ENCODE measurements at regions not wholly inside any gene's neighbourhood (a gene's known extent, or its start where the extent isn't known, plus 50 kb on each side); places are given as distances from the start of the nearest gene placed in this dataset.
"Not testable (repeated sequence)": the region's sequence is repeated elsewhere in the genome, so short reads cannot be mapped to it uniquely, and the experiment has no call there.

- intact Hi-C loops (cut with DNase I), result no loop called here
Observed at GRCh38 chr6:154623391-154623790, 109.8 kb upstream of the SCAF8 start.

GRCh38 chr6:154624038-154624599 lies 109.1 kb upstream of the SCAF8 start:
- intact Hi-C loops (cut with DNase I), result no loop called here
- no peak for DNase-seq

More at GRCh38 chr6:154623391-154623790, 109.8 kb upstream of the SCAF8 start:
- DNase-seq, result no peak

- DNase-seq; intact Hi-C loops (cut with DNase I): not testable (repeated sequence)
Observed at GRCh38 chr6:154624727-154625126, 108.5 kb upstream of the SCAF8 start.

GRCh38 chr6:154625721-154626120 lies 107.5 kb upstream of the SCAF8 start:
- intact Hi-C loops (cut with DNase I), result no loop called here
- DNase-seq, result no peak

- intact Hi-C loops (cut with DNase I), result no loop called here
- DNase-seq, result no peak
Observed at GRCh38 chr6:154629127-154629526, 104.1 kb upstream of the SCAF8 start.

- intact Hi-C loops (cut with DNase I), result no loop called here
- DNase-seq, result no peak
Observed at GRCh38 chr6:154632119-154632518, 101.1 kb upstream of the SCAF8 start.

- intact Hi-C loops (cut with DNase I), result no loop called here
- DNase-seq, result no peak
Observed at GRCh38 chr6:154637392-154637791, 95.8 kb upstream of the SCAF8 start.

- intact Hi-C loops (cut with DNase I), result no loop called here
- DNase-seq, result no peak
Observed at GRCh38 chr6:154638369-154638768, 94.8 kb upstream of the SCAF8 start.

- intact Hi-C loops (cut with DNase I); DNase-seq: not testable (repeated sequence)
Observed at GRCh38 chr6:154639196-154639595, 94.0 kb upstream of the SCAF8 start.

- intact Hi-C loops (cut with DNase I), result no loop called here
- DNase-seq, result no peak
Observed at GRCh38 chr6:154648188-154648887, 84.9 kb upstream of the SCAF8 start.

- no peak for DNase-seq
- intact Hi-C loops (cut with DNase I), result no loop called here
Observed at GRCh38 chr6:154648888-154649205, 84.4 kb upstream of the SCAF8 start.

- no peak for DNase-seq
- intact Hi-C loops (cut with DNase I), result no loop called here
Observed at GRCh38 chr6:154649721-154650120, 83.5 kb upstream of the SCAF8 start.

GRCh38 chr6:154650351-154650750 lies 82.9 kb upstream of the SCAF8 start:
- DNase-seq, result no peak

GRCh38 chr6:154651656-154652055 lies 81.6 kb upstream of the SCAF8 start:
- intact Hi-C loops (cut with DNase I), result no loop called here
- DNase-seq, result no peak

More at GRCh38 chr6:154650351-154650750, 82.9 kb upstream of the SCAF8 start:
- intact Hi-C loops (cut with DNase I), result no loop called here

GRCh38 chr6:154653385-154653784 lies 79.8 kb upstream of the SCAF8 start:
- no peak for DNase-seq
- intact Hi-C loops (cut with DNase I), result no loop called here

- intact Hi-C loops (cut with DNase I), result no loop called here
Observed at GRCh38 chr6:154653853-154654252, 79.4 kb upstream of the SCAF8 start.

GRCh38 chr6:154656660-154657059 lies 76.6 kb upstream of the SCAF8 start:
- DNase-seq, result no peak

More at GRCh38 chr6:154653853-154654252, 79.4 kb upstream of the SCAF8 start:
- DNase-seq, result no peak

GRCh38 chr6:154661768-154662167 lies 71.4 kb upstream of the SCAF8 start:
- intact Hi-C loops (cut with DNase I), result no loop called here
- no peak for DNase-seq

More at GRCh38 chr6:154656660-154657059, 76.6 kb upstream of the SCAF8 start:
- intact Hi-C loops (cut with DNase I), result no loop called here

GRCh38 chr6:154664287-154664686 lies 68.9 kb upstream of the SCAF8 start:
- intact Hi-C loops (cut with DNase I), result no loop called here
- DNase-seq, result no peak

GRCh38 chr6:154668156-154668555 lies 65.1 kb upstream of the SCAF8 start:
- intact Hi-C loops (cut with DNase I), result no loop called here
- no peak for DNase-seq

GRCh38 chr6:154672086-154672485 lies 61.1 kb upstream of the SCAF8 start:
- intact Hi-C loops (cut with DNase I), result loop anchor here (2.0 kb wide), 1 partner anchor 133 kb away; no protein-coding TSS in a partner anchor
- DNase-seq, result no peak
